AG09309 (cell line): ENCODE measurements at regions not wholly inside any gene's neighbourhood (a gene's known extent, or its start where the extent isn't known, plus 50 kb on each side); places are given as distances from the start of the nearest gene placed in this dataset.

Experiments used
- DNase-seq: peaks from one replicate; pipeline ENCODE4 v3.0.0-alpha.2; 2010; ENCODE audit warnings: low read depth
- H3K4me3 ChIP-seq: 2 replicates; pipeline ENCODE4 v1.5.1; 2011; ENCODE audit warnings: mild to moderate bottlenecking, low read depth, low read length, moderate library complexity; ENCODE audit not compliant: control insufficient read depth
- CTCF ChIP-seq: IDR thresholded peaks from 2 replicates; pipeline ENCODE4 v1.5.1; 2011; ENCODE audit warnings: mild to moderate bottlenecking, low read depth, low read length, inconsistent platforms; ENCODE audit not compliant: insufficient read depth, control insufficient read depth; ENCODE audit errors: missing control alignments

GRCh38 chr3:182000447-182000846 is 288.7 kb downstream of the SOX2 start:
- DNase-seq, result no peak
- H3K4me3 ChIP-seq, result no peak overlapping the region

GRCh38 chr3:182005219-182005618 is 293.5 kb downstream of the SOX2 start:
- no peak for DNase-seq
- no peak overlapping the region for H3K4me3 ChIP-seq
- TF ChIP-seq CTCF, result no peak

More at GRCh38 chr3:182000447-182000846, 288.7 kb downstream of the SOX2 start:
- TF ChIP-seq CTCF, result no peak

GRCh38 chr3:182005701-182006100 is 294.0 kb downstream of the SOX2 start:
- no peak for TF ChIP-seq CTCF
- no peak for DNase-seq
- H3K4me3 ChIP-seq, result no peak overlapping the region

- no peak for TF ChIP-seq CTCF
- no peak overlapping the region for H3K4me3 ChIP-seq
- DNase-seq, result no peak
Observed at GRCh38 chr3:182006431-182006830, 294.7 kb downstream of the SOX2 start.

- no peak for TF ChIP-seq CTCF
- no peak overlapping the region for H3K4me3 ChIP-seq
- no peak for DNase-seq
Observed at GRCh38 chr3:182007441-182007840, 295.7 kb downstream of the SOX2 start.

GRCh38 chr3:182018361-182018760 is 306.6 kb downstream of the SOX2 start:
- no peak overlapping the region for H3K4me3 ChIP-seq
- TF ChIP-seq CTCF, result no peak
- no peak for DNase-seq

GRCh38 chr3:182019926-182020325 is 308.2 kb downstream of the SOX2 start:
- no peak overlapping the region for H3K4me3 ChIP-seq
- no peak for DNase-seq
- TF ChIP-seq CTCF, result no peak
